Panc1 (cell line): ENCODE measurements at regions not wholly inside any gene's neighbourhood (a gene's known extent, or its start where the extent isn't known, plus 50 kb on each side); places are given as distances from the start of the nearest gene placed in this dataset.

Experiments used
- ATAC-seq: fragments of 200-7000 bp; cut with Tn5 transposase; 2 replicates; pipeline ENCODE4 v1.9.1; 2020; ENCODE audit warnings: mild to moderate bottlenecking, moderate library complexity
- BruUV-seq: library from RNA; stranded (reverse); fragments of 400-500 nt; replicated peaks from 2 replicates; lab custom pipeline; 2021; lab: Mats Ljungman, UMichigan
- CTCF ChIA-PET: fragments of 300-600 bp; sonication (Branson Sonifier 250); formaldehyde crosslinking; loops from one replicate; lab custom pipeline; 2022; ENCODE audit warnings: antibody characterized with exemption; lab: Charles Lee
- POLR2A ChIA-PET: fragments of 300-600 bp; sonication (Branson Sonifier 250); formaldehyde crosslinking; loops from one replicate; lab custom pipeline; 2022; ENCODE audit warnings: antibody characterized with exemption; lab: Charles Lee
- DNase-seq: peaks from one replicate; pipeline ENCODE4 v3.0.0-alpha.2; 2010; ENCODE audit warnings: low read depth, low spot score
- H3K27ac ChIP-seq: 2 replicates; pipeline ENCODE4 v1.5.1; 2011; ENCODE audit warnings: mild to moderate bottlenecking, low read length, inconsistent platforms
- H3K27me3 ChIP-seq: fragments of 200-500 bp; sonication (Bioruptor generic); 2 replicates; pipeline ENCODE4 v1.6.0; 2014; ENCODE audit warnings: low read length, inconsistent platforms; ENCODE audit not compliant: control insufficient read depth, insufficient read depth
- H3K36me3 ChIP-seq: fragments of 200-500 bp; sonication (Bioruptor generic); 2 replicates; pipeline ENCODE4 v1.5.1; 2014; ENCODE audit warnings: inconsistent platforms, mild to moderate bottlenecking, low read length, moderate library complexity; ENCODE audit not compliant: control insufficient read depth, insufficient read depth
- H3K4me1 ChIP-seq: 2 replicates; pipeline ENCODE4 v1.5.1; 2011; ENCODE audit warnings: inconsistent platforms, mild to moderate bottlenecking, low read length, moderate library complexity; ENCODE audit not compliant: control insufficient read depth, insufficient read depth
- H3K4me3 ChIP-seq, 2 experiments: 2 replicates each; pipeline ENCODE4 v1.5.1; 2011 to 2012; ENCODE audit warnings: low read depth in 2 of 2, low read length in 2 of 2, mild to moderate bottlenecking in 2 of 2, inconsistent platforms in 1 of 2, moderate library complexity in 1 of 2
- H3K9me3 ChIP-seq: fragments of 200-500 bp; sonication (Bioruptor generic); 2 replicates; pipeline ENCODE4 v1.5.1; 2014; ENCODE audit warnings: low read depth, mild to moderate bottlenecking, inconsistent platforms, low read length, moderate library complexity; ENCODE audit not compliant: control insufficient read depth, insufficient read depth
- CTCF ChIP-seq: fragments of 450-650 bp; IDR thresholded peaks from 2 replicates; pipeline ENCODE4 v1.5.1; 2017; ENCODE audit warnings: mild to moderate bottlenecking
- POLR2AphosphoS5 ChIP-seq: IDR thresholded peaks from 2 replicates; pipeline ENCODE4 v1.6.1; 2012; ENCODE audit warnings: mild to moderate bottlenecking, low read depth, low read length, moderate library complexity
- SIN3A ChIP-seq: IDR thresholded peaks from 2 replicates; pipeline ENCODE4 v1.6.1; 2012; ENCODE audit warnings: low read depth, mild to moderate bottlenecking, low read length, moderate library complexity, borderline replicate concordance; ENCODE audit not compliant: insufficient read depth
- TCF7L2 ChIP-seq: IDR thresholded peaks from 2 replicates; pipeline ENCODE4 v1.6.1; 2011; ENCODE audit warnings: mild to moderate bottlenecking, low read depth, low read length, inconsistent platforms
- in situ Hi-C: cut with HindIII; loops from 2 replicates; pipeline ENCODE4 v1.10.0; 2016; ENCODE audit warnings: low sequenced_read_pairs, low pct_unique_long_range_greater_than_20kb
- intact Hi-C: fragments of 100-400 bp; cut with micrococcal nuclease; formaldehyde crosslinking; loops from one replicate; pipeline ENCODE4 v1.10.0; 2022; ENCODE audit not compliant: unreplicated experiment
- TF ChIP-seq, protein P1 (sequence below), 2 experiments: IDR thresholded peaks; 2 replicates each; pipeline ENCODE4 v1.6.1; 2011 to 2012; ENCODE audit warnings: low read depth in 2 of 2, control low read depth in 1 of 2, low read length in 1 of 2, mild to moderate bottlenecking in 1 of 2, moderate library complexity in 1 of 2; ENCODE audit not compliant: insufficient read depth in 1 of 2

- no peaks in the 10 kb centered on the region for H3K9me3 ChIP-seq
- ChIA-PET POLR2A (no interaction called here), CTCF (no interaction called here)
- BruUV-seq = no TSS peak
- no peaks in the 10 kb centered on the region for H3K36me3 ChIP-seq
- no peak for DNase-seq
- intact Hi-C loops = no loop called here
- H3K4me1 ChIP-seq = no peaks in the 10 kb centered on the region
- in situ Hi-C loops = no loop called here
- H3K27ac ChIP-seq = no peak overlapping the region
- TF ChIP-seq TCF7L2 (no peak), CTCF (no peak), SIN3A (no peak), POLR2AphosphoS5 (no peak)
- TF ChIP-seq, protein P1, sequence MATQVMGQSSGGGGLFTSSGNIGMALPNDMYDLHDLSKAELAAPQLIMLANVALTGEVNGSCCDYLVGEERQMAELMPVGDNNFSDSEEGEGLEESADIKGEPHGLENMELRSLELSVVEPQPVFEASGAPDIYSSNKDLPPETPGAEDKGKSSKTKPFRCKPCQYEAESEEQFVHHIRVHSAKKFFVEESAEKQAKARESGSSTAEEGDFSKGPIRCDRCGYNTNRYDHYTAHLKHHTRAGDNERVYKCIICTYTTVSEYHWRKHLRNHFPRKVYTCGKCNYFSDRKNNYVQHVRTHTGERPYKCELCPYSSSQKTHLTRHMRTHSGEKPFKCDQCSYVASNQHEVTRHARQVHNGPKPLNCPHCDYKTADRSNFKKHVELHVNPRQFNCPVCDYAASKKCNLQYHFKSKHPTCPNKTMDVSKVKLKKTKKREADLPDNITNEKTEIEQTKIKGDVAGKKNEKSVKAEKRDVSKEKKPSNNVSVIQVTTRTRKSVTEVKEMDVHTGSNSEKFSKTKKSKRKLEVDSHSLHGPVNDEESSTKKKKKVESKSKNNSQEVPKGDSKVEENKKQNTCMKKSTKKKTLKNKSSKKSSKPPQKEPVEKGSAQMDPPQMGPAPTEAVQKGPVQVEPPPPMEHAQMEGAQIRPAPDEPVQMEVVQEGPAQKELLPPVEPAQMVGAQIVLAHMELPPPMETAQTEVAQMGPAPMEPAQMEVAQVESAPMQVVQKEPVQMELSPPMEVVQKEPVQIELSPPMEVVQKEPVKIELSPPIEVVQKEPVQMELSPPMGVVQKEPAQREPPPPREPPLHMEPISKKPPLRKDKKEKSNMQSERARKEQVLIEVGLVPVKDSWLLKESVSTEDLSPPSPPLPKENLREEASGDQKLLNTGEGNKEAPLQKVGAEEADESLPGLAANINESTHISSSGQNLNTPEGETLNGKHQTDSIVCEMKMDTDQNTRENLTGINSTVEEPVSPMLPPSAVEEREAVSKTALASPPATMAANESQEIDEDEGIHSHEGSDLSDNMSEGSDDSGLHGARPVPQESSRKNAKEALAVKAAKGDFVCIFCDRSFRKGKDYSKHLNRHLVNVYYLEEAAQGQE (IDR thresholded peaks at IDR 0.05; ENCODE audit: insufficient read depth in 1 of 2, low read depth in 2 of 2, low read length in 1 of 2) = no peak
- no peaks in the 10 kb centered on the region for H3K27me3 ChIP-seq
- no peak for ATAC-seq
- H3K4me3 ChIP-seq = no peak overlapping the region
Observed at GRCh38 chr18:2263303-2263890, 307.9 kb downstream of the METTL4 start.

- DNase-seq (no peak), ATAC-seq (no peak)
- H3K27me3 ChIP-seq = no peaks in the 10 kb centered on the region
- no peak overlapping the region for H3K4me3 ChIP-seq
- H3K9me3 ChIP-seq = no peaks in the 10 kb centered on the region
- POLR2A ChIA-PET = no interaction called here
- intact Hi-C loops (no loop called here), in situ Hi-C loops (no loop called here)
- no peak for TF ChIP-seq SIN3A
- TF ChIP-seq, protein P1 (IDR thresholded peaks at IDR 0.05; ENCODE audit: insufficient read depth in 1 of 2, low read depth in 2 of 2, low read length in 1 of 2) = no peak
- TF ChIP-seq TCF7L2 = no peak
- no peak for TF ChIP-seq CTCF
- TF ChIP-seq POLR2AphosphoS5 = no peak
- no TSS peak for BruUV-seq
- no peak overlapping the region for H3K27ac ChIP-seq
- CTCF ChIA-PET = no interaction called here
- no peaks in the 10 kb centered on the region for H3K36me3 ChIP-seq
- no peaks in the 10 kb centered on the region for H3K4me1 ChIP-seq
Observed at GRCh38 chr18:2274613-2275012, 296.7 kb downstream of the METTL4 start.
